GM23338 (cell line): ENCODE measurements at regions not wholly inside any gene's neighbourhood (a gene's known extent, or its start where the extent isn't known, plus 50 kb on each side); places are given as distances from the start of the nearest gene placed in this dataset.

ENCODE experiments used
- ATAC-seq: fragments of 200-7000 bp; cut with Tn5 transposase; 3 replicates; pipeline ENCODE4 v1.9.1; 2020
- DNase-seq: peaks from one replicate; pipeline ENCODE4 v3.0.0-alpha.2; 2015; ENCODE audit warnings: low spot score
- H2AFZ ChIP-seq: fragments of 200-600 bp; sonication (generic); 2 replicates; pipeline ENCODE4 v1.8.0; 2016; ENCODE audit warnings: antibody characterized with exemption, mild to moderate bottlenecking, moderate library complexity
- H3F3A ChIP-seq: fragments of 200-600 bp; sonication (generic); replicated peaks from 2 replicates; pipeline ENCODE4 v1.8.0; 2017; ENCODE audit warnings: antibody characterized with exemption, mixed run types, low read depth
- H3K27ac ChIP-seq: fragments of 200-600 bp; sonication (generic); 2 replicates; pipeline ENCODE4 v1.6.1; 2016; ENCODE audit warnings: low read depth
- H3K27me3 ChIP-seq: fragments of 200-600 bp; sonication (generic); 2 replicates; pipeline ENCODE4 v1.8.0; 2016; ENCODE audit warnings: mild to moderate bottlenecking, mixed run types, moderate library complexity; ENCODE audit not compliant: insufficient read depth
- H3K36me3 ChIP-seq: fragments of 200-600 bp; sonication (generic); 2 replicates; pipeline ENCODE4 v1.8.0; 2016; ENCODE audit warnings: mild to moderate bottlenecking; ENCODE audit not compliant: insufficient read depth
- H3K4me1 ChIP-seq: fragments of 200-600 bp; sonication (generic); 2 replicates; pipeline ENCODE4 v1.8.0; 2016; ENCODE audit warnings: mild to moderate bottlenecking, moderate library complexity; ENCODE audit not compliant: insufficient read depth
- H3K4me2 ChIP-seq: fragments of 200-600 bp; sonication (generic); 2 replicates; pipeline ENCODE4 v1.7.1; 2017; ENCODE audit warnings: mixed run types
- H3K4me3 ChIP-seq: fragments of 200-600 bp; sonication (generic); 2 replicates; pipeline ENCODE4 v1.6.1; 2016; ENCODE audit warnings: mixed run types
- H3K79me2 ChIP-seq: fragments of 200-600 bp; sonication (generic); replicated peaks from 2 replicates; pipeline ENCODE4 v1.8.0; 2017; ENCODE audit warnings: mild to moderate bottlenecking; ENCODE audit not compliant: insufficient read depth
- H3K9me2 ChIP-seq: fragments of 200-600 bp; sonication (generic); 2 replicates; pipeline ENCODE4 v1.8.0; 2017; ENCODE audit not compliant: insufficient read depth
- H4K20me1 ChIP-seq: fragments of 200-600 bp; sonication (generic); replicated peaks from 2 replicates; pipeline ENCODE4 v1.8.0; 2017; ENCODE audit warnings: mild to moderate bottlenecking; ENCODE audit not compliant: insufficient read depth
- H3K27ac Mint-ChIP-seq: 2 replicates; pipeline ENCODE4 v1.8.0; 2020; ENCODE audit warnings: inconsistent platforms, mild to moderate bottlenecking, moderate library complexity, mixed read lengths
- H3K27me3 Mint-ChIP-seq: 3 replicates; pipeline ENCODE4 v1.8.0; 2022; ENCODE audit warnings: low read depth, mild to moderate bottlenecking, moderate library complexity, mixed read lengths, inconsistent platforms; ENCODE audit not compliant: insufficient read depth, poor library complexity
- H3K36me3 Mint-ChIP-seq: 3 replicates; pipeline ENCODE4 v1.8.0; 2021; ENCODE audit warnings: low read depth, mild to moderate bottlenecking, inconsistent platforms, moderate library complexity, mixed read lengths
- H3K4me1 Mint-ChIP-seq: 3 replicates; pipeline ENCODE4 v1.8.0; 2020; ENCODE audit warnings: mild to moderate bottlenecking, inconsistent platforms, mixed read lengths
- H3K4me3 Mint-ChIP-seq: 3 replicates; pipeline ENCODE4 v1.8.0; 2021; ENCODE audit warnings: moderate library complexity, mild to moderate bottlenecking, inconsistent platforms, mixed read lengths
- H3K9me3 Mint-ChIP-seq: 3 replicates; pipeline ENCODE4 v1.8.0; 2020; ENCODE audit warnings: moderate library complexity, mild to moderate bottlenecking, inconsistent platforms, mixed read lengths
- CREB1 ChIP-seq: fragments of 250-450 bp; sonication (Bioruptor Pico); IDR thresholded peaks from 2 replicates; pipeline ENCODE4 v1.5.0; 2020; ENCODE audit warnings: low read depth, mild to moderate bottlenecking, moderate library complexity
- CTCF ChIP-seq, 2 experiments: fragments of 200-600 bp in 1 of 2; sonication (generic) in 1 of 2; conservative IDR thresholded peaks; 2 replicates each; pipeline versions ENCODE4 v1.5.1 to v1.6.1; 2016 to 2017; ENCODE audit warnings: antibody characterized with exemption in 2 of 2, low read depth in 2 of 2, mild to moderate bottlenecking in 2 of 2, moderate library complexity in 1 of 2
- ETS1 ChIP-seq: IDR thresholded peaks from 2 replicates; pipeline ENCODE4 v1.6.1; 2016; ENCODE audit warnings: antibody characterized with exemption
- EZH2 ChIP-seq: fragments of 200-600 bp; sonication (generic); IDR thresholded peaks from one replicate; pipeline ENCODE4 v1.8.0; 2017; ENCODE audit warnings: antibody characterized with exemption, mild to moderate bottlenecking, low read depth; ENCODE audit not compliant: unreplicated experiment
- EZH2phosphoT487 ChIP-seq: fragments of 200-600 bp; sonication (generic); IDR thresholded peaks from one replicate; pipeline ENCODE4 v1.8.1; 2018; ENCODE audit warnings: antibody characterized with exemption; ENCODE audit not compliant: unreplicated experiment
- JUNB ChIP-seq: IDR thresholded peaks from one replicate; pipeline ENCODE4 v1.6.1; 2016; ENCODE audit warnings: antibody characterized with exemption; ENCODE audit not compliant: unreplicated experiment
- NANOG ChIP-seq: IDR thresholded peaks from 2 replicates; pipeline ENCODE4 v1.6.1; 2016; ENCODE audit warnings: antibody characterized with exemption, borderline replicate concordance
- POLR2AphosphoS5 ChIP-seq: IDR thresholded peaks from 2 replicates; pipeline ENCODE4 v1.6.1; 2016; ENCODE audit warnings: antibody characterized with exemption, low read depth
- REST ChIP-seq: IDR thresholded peaks from one replicate; pipeline ENCODE4 v1.6.1; 2018; ENCODE audit warnings: antibody characterized with exemption; ENCODE audit not compliant: unreplicated experiment
- STAT1 ChIP-seq: IDR thresholded peaks from one replicate; pipeline ENCODE4 v1.6.1; 2016; ENCODE audit warnings: antibody characterized with exemption; ENCODE audit not compliant: unreplicated experiment
- ZNF114 ChIP-seq: fragments of 250-450 bp; sonication (Bioruptor Pico); IDR thresholded peaks from 2 replicates; pipeline ENCODE4 v1.5.0; 2020; ENCODE audit warnings: mild to moderate bottlenecking, moderate library complexity
- ZNF331 ChIP-seq: fragments of 250-450 bp; sonication (Bioruptor Pico); IDR thresholded peaks from 2 replicates; pipeline ENCODE4 v1.5.0; 2020; ENCODE audit warnings: low read depth, mild to moderate bottlenecking, moderate library complexity
- ZNF462 ChIP-seq: fragments of 250-450 bp; sonication (Bioruptor Pico); IDR thresholded peaks from 2 replicates; pipeline ENCODE4 v1.5.0; 2020; ENCODE audit warnings: mild to moderate bottlenecking, moderate library complexity

- ATAC-seq (no peak), DNase-seq (no peak)
- Histone ChIP-seq H3K4me2 (no peak overlapping the region), H4K20me1 (no peaks in the 10 kb centered on the region), H3K36me3 (no peaks in the 10 kb centered on the region), H2AFZ (no peak overlapping the region), H3K4me3 (no peak overlapping the region), H3K27ac (no peak overlapping the region), H3K27me3 (no peaks in the 10 kb centered on the region), H3K4me1 (no peaks in the 10 kb centered on the region), H3K79me2 (no peaks in the 10 kb centered on the region), H3F3A (no peaks in the 10 kb centered on the region), H3K9me2 (no peaks in the 10 kb centered on the region)
- H3K4me1 Mint-ChIP-seq = no peaks in the 10 kb centered on the region
- no peaks in the 10 kb centered on the region for H3K27me3 Mint-ChIP-seq
- H3K4me3 Mint-ChIP-seq = no peak overlapping the region
- peaks cover 2% of the 10 kb centered on the region; the same call in 1 of the 3 replicates for H3K9me3 Mint-ChIP-seq
- no peak overlapping the region for H3K27ac Mint-ChIP-seq
- no peaks in the 10 kb centered on the region for H3K36me3 Mint-ChIP-seq
- TF ChIP-seq ZNF331 (CRISPR knock-in tag) (no peak), ZNF114 (no peak), NANOG (no peak), EZH2 (no peak), ZNF462 (CRISPR knock-in tag) (no peak), POLR2AphosphoS5 (no peak), JUNB (no peak), EZH2phosphoT487 (no peak), REST (no peak), CTCF (conservative IDR thresholded peaks at IDR 0.05; ENCODE audit: low read depth in 2 of 2) (no peak), CREB1 (no peak), STAT1 (no peak), ETS1 (no peak)
Measured at GRCh38 chr3:89713196-89713595, 605.8 kb downstream of the EPHA3 start.
